Thyroid gland (tissue), 4 donors: ENCODE measurements at regions not wholly inside any gene's neighbourhood (a gene's known extent, or its start where the extent isn't known, plus 50 kb on each side); places are given as distances from the start of the nearest gene placed in this dataset.

Source experiments
- CTCF ChIP-seq, 6 experiments: fragments of 200-600 bp in 3 of 6; fragments of 450-650 bp in 3 of 6; sonication (generic) in 3 of 6; IDR thresholded peaks; one replicate each; pipeline ENCODE4 v1.5.1; 2016 to 2019; ENCODE audit warnings: antibody characterized with exemption in 6 of 6, mild to moderate bottlenecking in 2 of 6, inconsistent platforms in 1 of 6, moderate library complexity in 1 of 6
- POLR2A ChIP-seq, 2 donors: fragments of 450-650 bp; IDR thresholded peaks; one replicate each; pipeline ENCODE4 v1.6.1; 2017; ENCODE audit warnings: antibody characterized with exemption in 2 of 2, mild to moderate bottlenecking in 2 of 2, moderate library complexity in 1 of 2

GRCh38 chr2:172232708-172233396 is 130.2 kb upstream of the DLX2 start:
- TF ChIP-seq CTCF (IDR thresholded peaks at IDR 0.05) (no peak), POLR2A (IDR thresholded peaks at IDR 0.05) (no peak)
